A549 (cell line): ENCODE measurements at regions not wholly inside any gene's neighbourhood (a gene's known extent, or its start where the extent isn't known, plus 50 kb on each side); places are given as distances from the start of the nearest gene placed in this dataset.

Experiments used
- ATOH8 ChIP-seq: fragments of 250-450 bp; sonication (Bioruptor Pico); IDR thresholded peaks from 2 replicates; pipeline ENCODE4 v1.5.0; 2020; ENCODE audit warnings: low read depth, mild to moderate bottlenecking, moderate library complexity
- CHD2 ChIP-seq: fragments of 150-350 bp; IDR thresholded peaks from 2 replicates; pipeline ENCODE4 v1.6.1; 2014; ENCODE audit warnings: low read length; ENCODE audit not compliant: partially characterized antibody
- PBX3 ChIP-seq: IDR thresholded peaks from 2 replicates; pipeline ENCODE4 v1.6.1; 2012
- TF ChIP-seq, protein P1 (sequence below): fragments of >200 bp; sonication (Bioruptor Twin); formaldehyde crosslinking; IDR thresholded peaks from 3 replicates; pipeline ENCODE4 v1.5.1; 2016

- TF ChIP-seq, protein P1, sequence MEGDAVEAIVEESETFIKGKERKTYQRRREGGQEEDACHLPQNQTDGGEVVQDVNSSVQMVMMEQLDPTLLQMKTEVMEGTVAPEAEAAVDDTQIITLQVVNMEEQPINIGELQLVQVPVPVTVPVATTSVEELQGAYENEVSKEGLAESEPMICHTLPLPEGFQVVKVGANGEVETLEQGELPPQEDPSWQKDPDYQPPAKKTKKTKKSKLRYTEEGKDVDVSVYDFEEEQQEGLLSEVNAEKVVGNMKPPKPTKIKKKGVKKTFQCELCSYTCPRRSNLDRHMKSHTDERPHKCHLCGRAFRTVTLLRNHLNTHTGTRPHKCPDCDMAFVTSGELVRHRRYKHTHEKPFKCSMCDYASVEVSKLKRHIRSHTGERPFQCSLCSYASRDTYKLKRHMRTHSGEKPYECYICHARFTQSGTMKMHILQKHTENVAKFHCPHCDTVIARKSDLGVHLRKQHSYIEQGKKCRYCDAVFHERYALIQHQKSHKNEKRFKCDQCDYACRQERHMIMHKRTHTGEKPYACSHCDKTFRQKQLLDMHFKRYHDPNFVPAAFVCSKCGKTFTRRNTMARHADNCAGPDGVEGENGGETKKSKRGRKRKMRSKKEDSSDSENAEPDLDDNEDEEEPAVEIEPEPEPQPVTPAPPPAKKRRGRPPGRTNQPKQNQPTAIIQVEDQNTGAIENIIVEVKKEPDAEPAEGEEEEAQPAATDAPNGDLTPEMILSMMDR, result no peak
- TF ChIP-seq PBX3 (no peak), CHD2 (no peak), ATOH8 (no peak)
These were observed 269.5 kb downstream of the MAF start for GRCh38 chr16:79331066-79331465.
